ENCODE measurements at regions not wholly inside any gene's neighbourhood (a gene's known extent, or its start where the extent isn't known, plus 50 kb on each side); places are given as distances from the start of the nearest gene placed in this dataset.
"Not testable (repeated sequence)": the region's sequence is repeated elsewhere in the genome, so short reads cannot be mapped to it uniquely, and the experiment has no call there.

DNA sequence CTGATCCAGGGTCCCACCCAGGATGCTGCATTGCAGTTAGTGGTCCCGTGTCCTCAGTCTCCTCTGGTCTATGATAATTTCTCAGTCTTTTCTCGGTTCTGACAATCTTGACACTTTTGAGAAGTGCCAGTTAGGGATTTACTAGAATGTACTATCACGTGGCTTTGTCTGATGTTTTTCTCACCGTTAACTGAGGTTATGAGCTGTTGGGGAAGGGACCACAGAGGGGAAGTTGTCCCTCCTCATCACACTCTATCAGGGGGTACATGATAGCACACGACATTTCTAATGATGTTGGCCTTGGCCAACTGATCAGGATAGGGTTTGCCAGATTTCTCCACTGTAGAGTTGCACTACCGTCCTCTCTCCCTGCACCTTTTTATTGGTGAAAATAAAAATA, 250.9 kb upstream of the SDK2 start:
- no peak for DNase-seq

DNA sequence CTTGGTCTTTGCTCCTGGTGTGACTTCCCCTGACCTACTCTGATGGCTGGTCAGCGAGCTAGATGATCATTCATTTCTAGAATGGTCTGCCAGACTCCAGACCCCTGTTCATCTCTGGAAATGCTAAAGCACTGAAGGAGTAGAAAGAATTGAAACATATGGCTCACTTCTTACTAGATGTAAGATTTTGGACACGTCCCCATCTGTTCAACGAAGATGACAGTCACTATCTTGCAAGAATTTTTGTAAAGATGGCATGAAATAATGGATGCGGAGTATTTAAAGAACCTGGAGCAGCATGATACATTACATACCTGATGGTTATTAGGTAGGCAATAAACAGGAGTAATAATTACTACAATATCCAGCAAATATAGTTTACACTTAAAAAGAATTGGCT, 252.7 kb upstream of the SDK2 start:
- no peak for DNase-seq

DNA sequence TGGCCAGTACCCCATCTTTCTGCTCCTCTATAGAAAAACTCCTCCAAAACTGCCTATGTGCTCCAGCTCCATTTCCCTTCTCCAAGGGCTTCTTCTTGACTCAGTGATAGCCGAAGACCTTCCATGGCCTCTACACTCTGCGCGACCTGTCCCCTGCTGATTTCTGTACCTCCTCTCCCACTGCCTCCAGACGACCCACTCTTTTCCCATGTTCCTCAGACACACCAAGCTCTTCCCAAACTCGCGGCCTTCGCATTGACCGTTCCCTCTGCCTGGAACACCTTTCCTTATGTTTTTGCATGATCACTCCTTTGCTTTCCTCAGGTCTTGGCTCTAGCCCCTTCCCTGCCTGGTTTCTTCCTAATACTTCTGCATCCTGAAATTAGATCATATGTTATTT, 255.6 kb upstream of the SDK2 start:
- no peak for DNase-seq

DNA sequence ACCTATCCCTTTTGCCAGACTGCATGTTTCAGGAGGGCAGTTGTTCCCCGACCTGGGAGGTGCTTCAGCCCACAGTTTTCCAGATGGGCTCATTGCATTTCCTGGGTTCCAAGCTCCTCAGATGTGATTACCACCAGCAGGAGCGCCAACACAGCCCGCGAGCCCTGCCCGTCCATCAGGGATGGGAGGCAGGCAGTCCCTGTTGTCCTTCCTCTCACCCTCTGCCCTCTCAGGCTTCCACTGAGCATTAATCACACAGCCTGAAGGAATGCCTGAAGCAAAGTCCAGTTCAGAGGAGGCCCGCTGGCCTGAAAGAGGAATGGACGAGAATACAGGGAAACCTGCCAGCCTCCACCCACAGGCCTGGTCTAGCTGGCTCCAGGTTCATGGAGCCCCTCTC, 256.3 kb upstream of the SDK2 start:
- no peak for DNase-seq

DNA sequence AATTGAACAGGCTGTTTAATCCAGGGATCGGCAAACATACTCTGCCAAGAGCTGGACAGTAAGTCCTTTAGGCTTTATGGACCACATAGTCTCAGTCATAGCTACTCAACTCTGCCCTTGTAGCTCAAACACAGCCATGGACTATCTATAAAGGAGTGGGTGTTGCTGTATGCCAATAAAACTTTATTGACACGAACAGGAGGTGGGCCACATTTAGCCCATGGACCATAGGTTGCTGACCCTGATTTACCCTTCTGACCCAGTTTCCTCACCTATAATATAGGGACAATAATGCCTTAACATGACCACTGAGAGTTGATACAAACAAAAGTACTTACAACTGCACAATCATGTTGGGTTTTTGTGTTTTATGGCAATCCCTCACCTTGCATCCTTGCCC, 257.0 kb upstream of the SDK2 start:
- no peak for DNase-seq

DNA sequence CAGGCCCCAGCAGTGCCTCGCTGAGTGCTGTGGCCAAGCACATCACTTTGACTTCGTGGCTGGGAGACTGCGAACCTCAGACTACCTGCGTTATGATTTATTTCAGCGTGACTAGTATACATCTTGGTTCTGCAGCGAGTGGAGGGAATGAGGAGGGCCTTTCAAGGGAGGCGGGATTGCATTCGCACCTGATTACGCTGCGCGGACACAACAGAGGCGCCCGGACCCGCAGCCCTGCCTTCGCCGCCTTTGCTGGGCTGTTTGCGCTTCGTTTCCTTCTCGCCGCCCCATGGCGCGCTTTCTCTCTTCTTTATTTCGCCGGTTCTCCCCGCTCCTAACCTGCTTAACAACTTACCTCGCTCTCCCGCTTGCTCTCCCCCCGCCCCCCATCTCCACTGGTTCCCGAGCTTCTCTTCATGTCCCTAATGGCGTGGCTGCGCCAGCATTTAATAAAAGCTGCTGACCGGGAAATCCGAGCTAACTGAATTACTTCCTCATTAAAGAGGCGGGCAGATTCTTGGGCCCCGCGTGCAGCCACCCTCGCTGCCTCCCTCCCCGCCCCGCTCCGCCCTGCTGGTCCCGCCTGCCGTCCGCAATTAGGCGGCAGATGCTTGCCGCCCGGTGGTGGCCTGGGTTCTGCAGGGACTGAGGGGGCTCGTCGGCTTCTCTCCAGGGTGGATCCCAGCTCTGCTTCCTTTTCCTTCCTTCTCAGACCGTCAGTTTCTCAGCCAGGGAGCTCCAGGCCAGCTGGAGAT, 257.6 kb upstream of the SDK2 start:
- no peak for DNase-seq

DNA sequence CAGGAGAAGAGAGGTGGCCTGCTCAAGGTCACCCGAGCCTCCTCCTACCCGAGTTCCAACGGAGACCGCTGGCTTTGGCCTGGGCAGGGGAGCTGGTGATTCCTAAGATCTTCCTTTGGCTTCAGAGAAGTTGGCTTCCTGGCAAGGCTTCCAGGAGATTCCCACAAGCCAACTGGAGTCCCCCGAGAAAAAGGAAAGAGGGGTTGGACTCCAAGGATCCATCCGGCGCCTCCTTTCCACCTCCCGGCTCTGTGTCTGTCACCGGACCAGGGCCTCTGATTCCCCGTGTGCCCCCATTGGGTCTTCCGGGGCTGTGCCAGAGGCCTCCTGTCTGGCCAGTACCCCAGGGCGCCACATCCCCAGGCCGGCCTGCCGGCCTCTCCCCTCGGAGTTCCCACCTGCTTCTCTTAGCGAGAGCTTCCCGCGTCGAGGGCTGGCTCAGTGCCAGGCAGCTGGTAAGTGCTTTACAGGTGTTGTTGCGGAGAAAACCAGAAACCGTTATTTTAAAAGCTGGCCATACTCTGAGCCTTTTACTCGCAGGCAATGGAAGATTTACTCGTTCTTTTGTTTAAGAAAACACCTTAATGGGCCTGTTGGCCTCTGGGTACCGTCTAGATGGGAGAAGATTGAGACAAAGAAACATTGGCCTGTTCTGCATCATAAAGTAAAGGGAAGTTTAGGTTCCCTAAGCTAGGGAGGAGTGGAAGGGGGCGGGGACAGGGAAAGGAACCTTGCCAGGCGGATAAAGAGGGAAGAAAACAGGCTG, 258.4 kb upstream of the SDK2 start:
- DNase-seq: no peak

DNA sequence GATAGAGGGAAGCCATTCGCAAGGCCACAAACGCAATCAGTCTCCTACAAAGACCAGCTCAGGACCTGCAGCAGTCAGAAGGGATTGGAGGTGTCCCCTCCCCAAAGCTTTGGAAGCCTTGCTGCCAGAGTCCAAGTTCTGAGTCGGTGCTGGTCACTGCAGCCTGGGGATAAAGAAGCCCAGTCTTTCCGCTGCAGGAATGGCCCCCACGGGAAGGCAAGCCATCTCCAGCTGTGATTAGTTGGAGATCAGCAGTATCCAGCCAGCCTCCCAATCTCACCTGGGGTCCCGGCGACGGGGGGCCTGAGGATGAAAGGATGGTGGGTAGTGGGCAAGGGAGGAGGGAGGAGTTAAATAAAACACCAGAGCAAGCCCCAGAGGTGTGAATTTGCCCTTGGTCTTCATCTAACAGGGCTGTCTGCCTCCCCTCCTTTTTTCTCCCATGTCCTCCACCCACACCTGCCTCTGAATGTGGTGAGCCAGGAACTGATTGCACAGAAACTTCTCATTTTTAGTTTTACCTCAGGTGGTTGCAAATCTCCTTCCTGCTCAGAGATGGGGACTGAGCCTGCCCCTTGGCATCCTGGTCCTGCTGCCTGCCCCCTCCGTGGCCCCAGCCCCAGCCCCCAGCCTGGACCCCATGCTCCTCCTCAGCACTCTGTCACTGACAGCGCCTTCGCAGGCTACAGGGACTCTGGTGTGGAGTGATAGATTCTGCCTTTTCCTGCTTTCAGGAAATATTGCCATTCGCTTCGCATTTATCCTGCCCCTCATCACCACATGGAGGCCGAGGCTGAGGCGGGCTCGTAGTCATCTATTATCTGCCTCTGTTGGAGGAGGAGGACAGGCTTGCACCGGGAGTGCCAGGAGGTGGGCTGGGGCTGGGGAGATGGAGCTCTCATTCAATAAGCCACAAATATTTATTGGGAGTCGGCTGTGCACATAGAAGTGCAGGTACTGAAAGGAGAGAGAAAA, 262.9 kb upstream of the SDK2 start:
- DNase-seq: no peak

DNA sequence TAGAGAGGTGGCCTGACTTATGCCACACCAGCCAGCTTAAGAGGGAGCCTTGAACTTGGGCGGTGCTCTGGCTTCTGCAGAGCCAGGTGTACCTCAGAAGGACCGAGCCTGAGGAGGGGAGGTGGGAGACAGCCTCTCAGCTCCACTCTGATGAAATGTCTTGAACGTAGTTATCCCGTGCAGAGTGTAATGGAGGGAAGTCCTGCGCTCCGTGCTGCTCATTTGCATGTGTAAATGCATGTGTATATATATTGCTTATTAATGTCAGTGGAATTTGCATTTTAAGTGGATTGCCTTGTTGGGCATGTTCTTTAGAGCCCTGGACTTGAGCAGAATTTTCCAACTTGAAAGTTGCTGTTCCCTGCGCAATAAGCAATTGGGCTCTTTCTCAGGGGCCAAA, 264.9 kb upstream of the SDK2 start:
- DNase-seq: no peak

DNA sequence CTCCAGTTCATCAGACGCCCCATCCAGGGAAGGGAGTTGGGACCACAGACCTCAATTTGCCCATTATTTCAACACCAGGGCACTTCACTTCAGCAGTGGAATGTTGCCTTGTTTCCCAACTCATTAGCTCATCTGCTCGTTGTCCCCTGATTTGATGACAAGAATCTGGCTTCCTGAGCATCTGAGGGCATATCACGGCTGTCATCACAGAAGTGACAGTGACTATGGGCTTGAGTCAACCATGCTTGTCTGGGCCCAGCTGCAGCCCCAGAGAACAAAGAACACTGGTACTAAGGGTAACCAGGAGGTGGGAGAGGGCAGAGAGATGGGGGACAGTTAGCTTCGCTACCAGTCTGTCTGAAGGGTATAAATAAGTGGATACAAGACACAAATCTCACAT, 266.0 kb upstream of the SDK2 start:
- no peak for DNase-seq

DNA sequence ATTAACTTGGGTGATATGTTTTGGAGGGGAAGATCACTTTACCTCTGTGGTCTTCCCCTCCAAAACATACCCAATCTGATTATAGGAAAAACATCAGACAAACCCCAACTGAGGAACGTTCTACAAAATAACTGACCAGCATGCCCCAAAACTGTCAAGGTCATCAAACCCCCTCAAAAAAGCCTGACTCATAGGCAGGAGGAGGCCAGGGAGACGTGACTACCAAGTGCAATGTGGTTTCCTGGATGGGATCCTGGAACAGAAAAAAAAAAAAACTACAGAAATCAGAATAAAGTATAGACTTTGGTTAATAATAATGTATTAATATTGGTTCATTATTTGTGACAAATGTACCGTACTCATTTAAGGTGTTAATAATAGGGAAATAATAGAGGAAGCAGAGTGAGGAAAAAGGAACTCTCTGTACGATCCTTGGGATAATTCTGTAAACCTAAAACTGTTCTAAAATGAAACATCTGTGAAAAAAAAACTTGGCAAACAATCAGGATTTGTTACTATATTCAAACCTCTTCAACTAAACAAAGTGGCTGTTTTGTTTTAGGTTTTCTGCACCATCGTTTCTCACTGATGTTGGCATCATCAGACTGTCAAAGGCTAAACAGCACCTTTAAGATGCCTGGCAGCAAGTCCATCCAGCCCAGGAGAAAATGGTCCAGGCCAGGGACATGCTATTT, 266.7 kb upstream of the SDK2 start:
- DNase-seq: no peak

DNA sequence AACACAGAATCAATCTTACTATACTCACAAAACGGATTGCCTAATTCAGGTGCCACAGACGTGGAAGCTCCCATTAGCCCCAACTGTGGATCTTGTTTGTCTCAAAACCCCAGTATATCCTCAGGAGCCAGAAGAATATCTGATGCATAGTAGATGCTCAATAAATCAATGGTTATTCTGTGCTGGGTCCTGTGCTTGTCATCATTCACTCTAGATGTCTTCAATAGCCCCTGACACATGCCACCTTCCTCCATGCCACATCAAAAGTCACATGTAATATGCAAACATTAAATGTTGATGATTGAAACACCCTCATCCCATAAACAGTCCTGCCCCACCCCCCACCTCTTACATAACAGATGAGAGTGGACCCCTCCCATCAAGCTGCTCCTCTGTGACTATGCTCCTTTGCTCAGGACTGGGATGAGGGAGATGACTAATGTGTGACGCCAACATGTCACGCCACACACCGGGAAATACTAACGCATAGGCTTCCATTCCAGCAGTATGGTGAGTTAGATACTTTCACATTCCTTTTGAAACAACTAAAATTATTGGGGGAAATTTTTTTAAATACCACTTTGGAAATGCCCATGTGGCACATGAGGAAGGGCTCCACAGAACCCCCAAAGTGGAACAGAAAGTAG, 267.6 kb upstream of the SDK2 start:
- DNase-seq: no peak

DNA sequence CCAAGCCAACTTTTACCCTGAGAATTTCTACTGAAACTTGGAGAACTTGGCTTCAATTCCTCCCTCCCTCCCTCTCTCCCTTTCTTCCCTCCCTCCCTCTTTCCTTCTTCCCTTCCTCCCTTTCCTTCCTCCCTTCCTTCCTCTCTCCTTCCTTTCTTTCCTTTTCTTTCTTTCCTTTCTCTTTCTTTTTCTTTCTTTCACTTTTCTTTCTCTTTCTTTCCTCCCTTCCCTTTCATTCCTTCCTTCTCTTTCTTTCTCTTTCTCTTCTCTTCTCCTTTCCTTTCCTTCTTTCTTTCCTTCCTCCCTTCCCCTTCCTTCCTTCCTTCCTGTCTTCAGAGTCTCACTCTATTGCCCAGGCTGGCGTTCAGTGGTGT, 268.1 kb upstream of the SDK2 start:
- DNase-seq: no peak

DNA sequence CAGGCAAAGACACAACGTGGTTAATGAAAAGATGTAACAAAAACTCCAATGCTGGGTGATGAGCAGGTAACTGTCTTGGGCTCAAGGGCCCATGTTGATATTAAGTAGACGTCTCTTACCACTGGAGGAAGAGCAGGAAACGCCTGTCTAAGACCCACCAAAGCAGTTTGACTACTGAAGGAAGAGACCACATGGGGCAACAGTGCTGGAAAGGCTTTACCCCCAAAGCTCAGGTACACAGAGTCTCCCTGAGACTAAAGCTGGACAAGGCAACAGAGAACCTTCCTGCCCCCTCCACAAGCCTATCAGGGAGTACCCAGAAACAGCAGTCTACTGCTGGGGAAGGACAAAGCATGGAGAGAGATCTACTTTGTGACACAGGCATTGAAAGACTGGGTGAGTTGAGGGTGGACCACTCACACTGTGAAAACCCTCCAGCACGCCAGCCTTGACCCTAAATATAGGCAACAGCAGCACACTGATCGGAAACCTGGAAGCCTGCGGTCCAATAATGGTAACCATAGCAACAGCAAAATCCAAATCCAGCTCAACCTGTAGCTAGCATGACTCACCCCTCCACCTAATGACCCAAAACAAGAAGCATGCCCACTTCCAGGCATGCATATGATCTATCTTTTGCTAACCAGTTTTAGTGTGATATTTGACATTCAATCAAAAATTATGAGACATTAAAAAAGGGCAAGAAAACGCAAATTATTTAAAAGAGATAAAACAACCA, 270.5 kb upstream of the SDK2 start:
- DNase-seq: no peak

DNA sequence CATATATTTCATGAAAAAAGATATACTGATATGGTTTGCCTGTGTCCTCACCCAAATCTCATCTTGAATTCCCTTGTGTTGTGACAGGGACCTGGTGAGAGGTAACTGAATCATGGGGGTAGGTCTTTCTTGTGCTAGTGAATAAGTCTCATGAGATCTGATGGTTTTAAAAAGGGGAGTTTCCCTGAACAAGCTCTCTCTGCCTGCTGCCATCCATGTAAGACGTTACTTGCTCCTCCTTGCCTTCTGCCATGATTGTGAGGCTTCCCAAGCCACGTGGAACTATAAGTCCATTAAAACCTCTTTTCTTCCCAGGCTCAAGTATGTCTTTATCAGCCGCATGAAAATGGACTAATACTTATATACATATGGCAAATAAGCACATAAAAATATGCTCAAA, 274.8 kb upstream of the SDK2 start:
- not testable (repeated sequence) for DNase-seq

DNA sequence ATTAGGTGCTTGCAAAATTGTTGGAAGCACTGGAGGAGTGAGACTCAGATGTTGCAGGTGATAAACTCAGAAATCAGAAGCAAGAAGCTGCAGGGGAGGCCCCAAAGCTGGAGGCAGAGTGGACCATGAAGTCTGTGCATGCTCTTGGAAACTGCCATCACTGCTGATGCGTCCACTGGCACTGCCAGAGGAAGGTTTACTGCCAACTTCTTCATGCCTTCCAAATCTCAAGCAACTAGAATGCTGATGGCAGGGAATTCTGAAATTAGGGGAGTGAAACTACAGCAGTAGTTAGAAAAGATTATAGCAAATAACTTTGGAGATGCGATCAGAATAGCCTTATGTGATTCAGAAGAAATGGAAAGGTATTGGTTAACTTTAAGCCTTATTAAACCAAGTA, 277.1 kb upstream of the SDK2 start:
- no peak for DNase-seq

DNA sequence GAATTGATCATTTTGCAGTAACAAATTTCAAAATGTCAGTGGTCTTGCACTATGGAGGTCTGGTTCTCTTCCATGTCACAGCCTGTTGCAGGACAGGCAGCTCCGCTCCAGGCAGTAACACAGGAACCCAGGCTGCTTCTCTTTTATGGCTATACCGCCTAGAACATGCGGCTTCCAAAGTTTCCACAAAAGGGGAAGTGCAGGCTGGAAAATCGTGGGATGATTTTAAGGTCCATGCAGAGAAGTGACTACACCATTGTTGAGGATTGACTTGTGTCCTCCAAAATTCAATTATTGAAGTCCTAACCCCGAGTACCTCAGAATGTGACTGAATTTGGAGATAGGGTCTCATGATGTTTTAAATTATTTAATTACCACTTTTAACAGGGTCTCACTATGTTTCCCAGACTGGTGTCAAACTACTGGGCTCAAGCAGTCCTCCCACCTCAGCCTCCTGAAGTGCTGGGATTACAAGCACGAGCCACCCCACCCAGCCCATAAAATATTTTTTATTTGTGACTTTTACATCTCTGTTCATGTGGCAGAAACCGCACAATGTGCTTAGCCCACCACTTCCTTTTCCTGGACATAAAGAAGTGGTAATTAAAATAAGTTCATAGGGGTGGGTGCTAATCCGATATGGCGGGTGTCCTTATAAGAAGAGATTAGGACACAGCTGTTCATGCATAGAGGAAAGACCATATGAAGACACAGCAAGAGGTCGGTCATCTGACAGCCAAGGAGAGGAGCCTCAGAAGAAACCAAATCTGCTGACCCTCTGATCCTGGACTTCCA, 279.2 kb upstream of the RPL38 start:
- DNase-seq: no peak

DNA sequence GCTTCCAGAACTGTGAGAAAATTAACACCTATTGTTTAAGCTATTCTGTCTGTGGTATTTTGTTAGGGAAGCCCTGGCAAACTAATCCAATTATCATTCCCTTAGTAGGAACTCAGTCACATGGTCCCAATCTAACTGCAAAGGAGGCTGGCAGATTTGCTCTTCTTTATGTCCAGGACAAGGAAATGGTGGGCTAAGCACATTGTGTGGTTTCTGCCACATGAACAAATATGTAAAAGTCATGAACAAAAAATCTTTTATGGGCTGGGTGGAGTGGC, 278.6 kb upstream of the RPL38 start:
- no peak for DNase-seq

DNA sequence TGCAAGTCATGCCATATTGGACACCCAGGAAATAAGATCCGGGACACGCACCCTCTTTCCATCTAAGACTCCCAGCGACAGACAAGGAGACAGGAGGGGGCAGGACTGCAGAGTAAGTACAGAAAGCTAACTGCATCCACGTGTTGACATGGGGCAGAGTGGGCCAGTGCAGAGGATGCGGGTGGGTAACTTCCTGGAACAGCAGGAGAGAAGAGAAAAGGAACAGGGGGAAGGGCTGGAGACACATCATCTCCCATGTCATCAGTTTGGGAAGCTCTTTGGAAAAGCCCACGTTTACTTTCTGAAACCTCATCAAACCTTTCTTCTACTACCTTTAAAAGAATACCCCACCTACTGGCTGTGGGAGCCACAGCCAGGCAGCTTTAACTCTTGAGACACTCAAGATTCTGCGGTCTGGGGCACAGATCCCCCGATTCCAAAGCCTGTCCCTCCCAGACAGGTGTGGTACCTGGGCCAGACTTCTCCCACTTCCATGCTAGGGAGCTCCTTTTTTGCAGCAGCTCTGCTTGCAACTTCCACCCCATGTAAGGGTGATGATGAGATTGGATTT, 273.5 kb upstream of the RPL38 start:
- no peak for DNase-seq

DNA sequence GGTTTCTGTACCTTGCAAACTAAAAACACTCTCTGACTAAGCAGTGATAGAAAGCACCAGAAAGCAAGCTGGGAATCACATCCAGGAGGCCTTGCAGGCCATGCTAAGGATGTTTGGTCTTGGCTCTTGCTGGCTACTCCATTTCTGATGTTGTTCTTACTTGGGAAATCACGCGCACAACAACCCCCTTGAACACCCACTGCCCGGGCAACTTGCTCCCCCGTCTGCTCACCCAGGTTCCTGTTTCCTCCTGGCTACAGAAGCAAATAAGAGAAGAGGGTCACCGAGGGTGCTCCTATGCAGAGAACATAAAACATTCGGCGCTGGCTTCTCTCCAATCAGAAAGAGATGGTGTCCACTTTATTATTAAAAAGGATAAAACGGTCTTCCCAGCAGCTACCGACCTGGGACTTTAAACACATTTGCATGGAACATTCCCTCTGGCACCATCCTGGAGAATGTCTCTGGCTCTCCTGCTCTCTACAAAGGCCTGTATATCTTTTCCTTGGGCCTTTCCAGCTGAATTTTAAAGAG, 271.2 kb upstream of the RPL38 start:
- DNase-seq: no peak
